Activated T-cell treated with anti-CD3 and anti-CD28 coated beads for 24 hours (primary cell): ENCODE measurements at regions not wholly inside any gene's neighbourhood (a gene's known extent, or its start where the extent isn't known, plus 50 kb on each side); places are given as distances from the start of the nearest gene placed in this dataset.

ENCODE experiments used
- DNase-seq: peaks from one replicate; pipeline ENCODE4 v3.0.0-alpha.2; 2020; ENCODE audit warnings: low read depth

DNA sequence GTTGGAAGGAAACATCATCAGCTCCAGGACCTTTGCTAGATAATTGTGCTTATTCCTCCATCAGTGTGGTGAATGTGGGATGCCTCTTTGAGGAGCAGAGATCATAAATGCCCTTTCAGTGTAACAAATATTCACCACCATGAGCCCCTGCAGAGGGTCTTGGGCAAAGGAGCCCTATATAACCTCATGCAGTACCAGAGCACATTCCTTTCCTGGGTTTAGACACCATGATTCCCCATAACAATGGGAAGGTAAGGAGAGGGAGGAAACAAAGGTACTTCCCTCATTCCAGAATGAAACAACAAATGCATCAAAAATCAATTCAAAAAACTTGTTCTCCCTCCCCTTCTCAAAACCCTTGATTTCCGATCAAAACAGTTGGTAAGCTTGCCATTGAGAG, 103.4 kb upstream of the PROX1 start:
- no peak for DNase-seq

DNA sequence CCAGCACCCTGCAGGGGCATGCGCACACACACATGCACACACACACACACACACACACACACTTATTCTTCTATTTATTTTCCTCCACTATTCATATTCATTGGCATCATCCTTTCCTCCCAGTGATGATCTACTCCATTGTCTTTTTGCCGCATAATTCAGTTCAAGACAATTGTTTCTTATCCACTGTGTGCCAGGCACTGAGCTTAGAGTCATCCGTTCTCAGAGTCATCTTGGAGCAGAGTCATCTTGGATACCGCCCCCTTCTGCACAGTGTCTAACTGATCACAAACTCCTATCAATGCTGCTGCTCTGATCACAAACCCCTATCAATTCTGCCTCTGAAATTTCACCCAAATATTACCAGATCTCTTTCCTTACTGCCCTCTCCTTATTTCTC, 102.8 kb upstream of the PROX1 start:
- no peak for DNase-seq

DNA sequence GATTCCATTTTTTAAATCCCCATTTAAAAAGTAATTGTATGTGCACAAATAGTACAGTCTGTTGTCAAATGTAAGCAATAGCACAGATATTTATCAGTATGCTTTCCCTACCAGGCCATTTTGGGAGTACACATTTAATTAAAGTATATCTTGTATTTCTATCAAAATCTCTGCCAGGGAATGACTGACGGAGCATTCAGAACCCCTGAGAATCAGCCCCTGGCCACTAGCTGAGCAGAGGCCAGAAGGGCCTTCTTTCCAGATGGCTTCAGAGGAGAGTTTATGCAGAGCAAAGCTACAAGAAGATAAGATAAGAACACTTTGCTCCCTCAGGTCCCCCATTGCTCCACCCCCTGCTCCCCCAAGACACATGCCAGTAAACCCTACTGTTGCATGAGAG, 99.9 kb upstream of the PROX1 start:
- DNase-seq: no peak

DNA sequence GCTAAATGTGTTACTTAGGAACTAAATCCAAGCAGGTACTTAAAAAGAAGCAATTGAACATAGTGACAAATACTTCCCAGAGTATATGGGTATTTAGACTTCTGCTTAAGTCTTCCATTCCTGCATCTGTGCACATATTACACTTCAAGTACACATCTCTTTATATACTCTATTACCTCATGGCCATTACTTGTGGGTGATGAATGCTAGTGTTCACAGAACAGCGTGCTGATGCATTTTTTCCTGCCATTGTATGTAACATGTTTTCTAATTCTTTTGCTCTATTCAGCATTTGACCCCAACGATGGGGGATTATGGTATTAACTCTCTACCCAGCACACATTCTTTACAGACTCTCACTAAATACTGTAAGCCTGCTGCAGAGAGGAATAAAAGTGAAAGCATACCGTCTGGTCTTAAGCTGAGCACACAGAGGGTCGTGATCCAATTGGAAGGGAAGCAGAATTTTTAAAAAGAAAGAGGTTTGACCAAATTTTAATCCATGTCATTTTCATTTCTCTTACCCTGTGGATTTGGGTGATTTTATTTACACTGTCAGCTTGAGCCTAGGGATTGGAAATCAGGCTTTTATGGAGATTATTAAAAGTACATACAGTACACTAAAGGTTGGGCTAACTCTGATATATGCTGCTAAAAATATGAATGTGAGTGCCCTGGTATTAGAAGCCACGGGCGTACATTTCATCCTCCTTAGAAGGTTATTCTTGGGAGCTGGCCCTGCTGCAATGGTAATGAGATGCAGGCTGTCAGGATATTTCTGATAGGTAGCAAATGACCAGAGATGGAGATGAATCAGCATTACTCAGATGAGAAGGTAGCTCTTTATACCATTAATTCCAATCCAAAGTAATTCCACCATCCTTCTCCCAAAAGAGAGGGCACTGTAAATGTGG, 95.5 kb upstream of the PROX1 start:
- no peak for DNase-seq

DNA sequence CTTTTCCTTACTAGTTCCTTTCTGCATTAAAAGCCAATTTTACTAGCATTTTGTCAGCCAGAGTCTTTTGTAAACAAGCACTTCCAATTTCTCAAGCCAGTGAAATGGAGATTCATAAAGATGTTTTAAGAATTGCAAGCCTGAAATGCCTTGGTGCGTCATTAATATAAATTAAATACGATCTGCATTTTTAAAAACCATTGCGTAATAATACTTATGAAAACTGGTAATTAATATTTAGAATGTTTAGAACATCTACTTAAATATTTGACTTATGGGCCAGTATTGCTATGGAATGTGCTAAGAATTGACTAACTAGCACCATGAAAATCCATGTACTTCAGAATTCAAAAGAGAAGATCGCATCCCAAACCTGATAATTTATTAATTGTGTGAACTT, 89.1 kb upstream of the PROX1 start:
- DNase-seq: no peak

DNA sequence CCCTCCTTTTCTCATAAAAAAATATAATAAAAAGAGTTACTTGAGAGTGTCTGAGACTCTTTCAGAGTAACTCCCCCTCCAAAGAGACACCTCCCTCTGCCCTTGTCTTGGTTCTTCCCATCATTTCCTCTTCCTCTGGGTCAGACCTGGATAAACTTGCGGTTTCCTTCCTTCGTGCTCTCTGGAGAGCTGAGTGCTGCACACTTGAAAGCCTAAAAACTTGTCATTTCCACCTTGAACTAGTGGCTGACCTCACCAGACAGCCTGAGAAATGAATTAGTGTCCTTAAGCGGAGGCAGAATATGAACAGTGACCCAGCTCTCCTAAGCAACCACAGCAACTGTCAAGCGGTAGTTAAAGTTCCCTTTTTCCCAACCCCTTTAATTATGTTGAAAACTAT, 88.4 kb upstream of the PROX1 start:
- no peak for DNase-seq

DNA sequence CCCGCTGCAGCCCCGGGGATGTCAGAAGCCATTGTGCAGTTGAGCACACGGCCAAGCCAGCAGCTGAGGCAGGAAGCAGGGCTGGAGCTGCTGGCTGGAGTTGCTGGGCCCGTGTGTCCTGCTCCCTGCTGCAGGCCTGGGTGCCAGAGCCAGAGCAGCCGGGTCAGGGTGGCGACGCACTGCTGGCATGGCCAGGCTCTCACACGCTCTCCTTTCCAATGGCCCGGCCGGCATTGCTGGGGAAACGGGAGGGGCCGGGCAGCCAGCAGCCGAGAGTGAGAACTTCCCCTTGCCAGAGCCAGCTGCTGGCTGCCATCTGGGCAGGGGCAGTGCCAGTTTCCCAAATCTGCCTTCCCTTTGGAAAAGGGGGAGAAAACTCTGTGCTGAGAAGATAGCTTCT, 82.4 kb upstream of the PROX1 start:
- DNase-seq: no peak

DNA sequence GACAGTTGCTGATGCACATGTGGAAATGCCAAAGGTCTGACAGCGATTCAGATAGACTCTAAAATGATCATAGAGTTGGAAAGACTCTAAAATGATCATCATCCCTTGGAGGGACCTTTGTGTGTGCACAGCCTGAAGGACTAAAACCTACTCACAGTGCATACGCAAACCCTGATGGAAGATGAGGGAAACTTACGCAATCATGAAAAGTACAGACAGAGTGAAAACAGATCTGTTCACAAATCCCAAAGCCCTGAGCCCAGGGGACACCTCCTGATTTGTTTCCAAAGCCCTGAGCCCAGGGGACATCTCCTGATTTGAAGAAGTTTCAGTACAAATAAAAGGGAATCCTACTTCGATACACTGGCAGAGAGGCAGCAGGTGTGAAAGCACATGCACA, 79.3 kb upstream of the PROX1 start:
- DNase-seq: no peak

DNA sequence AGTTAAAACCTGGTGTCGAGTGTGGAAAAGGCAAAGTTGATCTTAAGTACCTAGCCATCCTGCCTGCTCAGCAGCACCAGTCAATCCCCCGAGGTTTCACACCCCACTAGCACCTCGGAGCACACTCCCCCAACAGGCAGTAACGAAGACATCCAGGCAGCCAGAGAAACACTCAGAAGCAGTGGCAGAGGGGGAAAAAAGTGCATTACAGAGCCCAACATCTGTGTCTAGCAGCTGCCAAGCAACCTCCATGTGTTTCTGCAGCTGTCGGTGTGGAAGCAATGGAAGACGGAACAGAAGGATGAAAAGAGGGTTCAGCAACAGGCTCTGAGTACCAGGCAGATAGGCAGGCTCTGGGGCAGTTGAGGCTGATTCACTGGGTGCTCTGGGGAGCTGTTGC, 73.4 kb upstream of the PROX1 start:
- no peak for DNase-seq

DNA sequence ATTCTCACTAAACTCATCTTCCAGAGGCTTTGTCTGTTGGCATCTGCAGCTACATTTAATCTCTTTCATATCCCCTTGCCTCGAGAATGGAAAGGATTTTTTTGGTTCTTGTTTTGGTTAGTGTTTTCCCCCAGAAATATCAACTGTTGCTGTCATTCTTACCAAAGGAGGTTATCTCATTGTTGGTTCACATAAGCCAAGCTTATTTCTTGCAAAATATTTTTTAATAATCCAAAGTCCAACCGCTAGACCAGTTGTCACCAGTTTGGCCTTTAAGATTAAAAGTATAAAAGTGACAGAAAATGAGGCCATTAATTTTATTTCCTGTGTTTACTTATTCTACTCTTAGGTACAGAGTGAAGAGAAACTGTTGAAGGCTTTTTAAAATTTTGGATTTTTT, 66.5 kb upstream of the PROX1 start:
- no peak for DNase-seq

DNA sequence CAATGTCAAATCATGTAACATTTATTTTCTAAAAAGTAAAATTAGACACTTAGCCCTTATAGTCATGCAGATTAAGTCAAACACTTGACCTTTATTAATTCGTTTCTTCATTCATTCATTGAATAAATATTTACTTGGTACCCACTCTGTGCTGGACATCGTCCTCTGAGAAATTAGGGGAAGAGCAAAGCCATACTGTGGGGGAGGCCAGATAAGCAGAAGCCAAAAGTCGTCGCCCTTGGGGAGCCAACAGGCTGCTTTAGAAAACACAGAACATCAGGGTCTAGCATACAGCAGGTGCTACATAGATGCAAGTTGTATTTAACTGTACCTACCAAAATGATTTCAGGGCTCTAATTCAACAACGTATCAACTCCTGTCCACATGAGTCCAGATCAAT, 66.1 kb upstream of the PROX1 start:
- DNase-seq: no peak

DNA sequence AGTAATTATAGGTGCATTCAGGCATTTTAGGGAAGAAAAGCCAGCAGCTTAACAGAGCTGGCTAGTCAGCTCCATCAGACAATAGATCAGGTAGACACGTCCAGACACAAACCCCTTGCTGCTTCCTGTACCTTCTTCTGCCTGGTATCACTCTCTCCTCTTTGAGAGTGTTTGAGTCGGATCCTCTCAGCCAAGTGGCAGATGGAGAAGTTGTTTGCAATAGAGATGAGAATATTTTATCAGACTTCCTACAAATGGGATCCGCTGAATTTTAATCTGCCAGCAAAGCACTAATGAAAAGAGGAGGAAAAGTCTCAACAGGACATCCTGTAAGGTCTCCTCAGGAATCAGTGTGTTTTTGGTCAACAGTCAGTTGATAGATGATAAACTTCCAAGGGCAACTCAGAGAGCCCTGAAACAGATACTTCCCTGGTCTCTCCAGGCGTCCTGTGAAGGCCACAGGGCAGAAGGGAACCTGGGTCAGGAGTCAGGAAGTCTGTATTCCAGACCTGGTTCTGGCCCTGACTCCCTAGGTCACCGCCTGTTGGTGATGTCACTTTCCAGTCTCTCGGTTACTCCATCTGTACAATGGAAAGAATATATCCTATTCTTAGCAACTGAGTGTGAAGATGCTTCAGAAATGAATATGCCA, 62.1 kb upstream of the PROX1 start:
- no peak for DNase-seq

DNA sequence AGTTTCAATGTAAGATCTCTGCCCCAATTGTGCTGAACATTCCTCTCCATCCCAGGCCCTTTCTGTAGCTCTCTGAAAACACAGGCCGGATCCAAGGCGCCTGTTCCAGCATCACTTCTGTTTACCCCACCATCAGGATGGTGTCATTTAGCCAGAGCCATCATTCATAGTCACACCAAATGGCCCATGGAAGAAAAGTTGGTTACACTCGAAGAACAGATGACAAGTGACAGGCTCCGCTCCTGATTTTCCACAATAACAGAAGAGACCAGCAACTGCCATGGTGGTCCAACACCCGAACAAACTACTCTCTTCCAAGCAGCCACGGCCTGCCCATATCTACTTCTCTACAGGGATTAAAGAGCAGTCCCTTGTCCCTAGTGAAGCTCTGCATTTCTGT, 59.9 kb upstream of the PROX1 start:
- no peak for DNase-seq

DNA sequence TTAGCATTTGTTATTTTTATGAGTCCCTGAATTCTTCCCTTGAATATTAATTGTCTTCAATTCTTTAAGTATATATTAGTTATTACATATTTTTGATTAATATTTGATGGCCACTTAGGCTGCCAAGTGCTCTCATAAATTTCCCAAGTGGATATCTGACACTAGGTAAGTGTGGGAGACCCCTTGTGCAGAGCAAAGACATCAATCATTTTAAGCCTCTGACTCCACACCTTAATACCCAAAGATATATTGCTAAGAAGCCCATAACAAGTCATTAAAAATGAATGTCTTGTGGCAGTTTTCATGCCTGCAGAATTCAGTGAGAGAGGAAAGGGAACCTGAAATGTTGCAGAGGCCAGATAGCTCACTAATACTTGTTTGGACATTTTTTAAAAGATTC, 58.4 kb upstream of the PROX1 start:
- DNase-seq: no peak

DNA sequence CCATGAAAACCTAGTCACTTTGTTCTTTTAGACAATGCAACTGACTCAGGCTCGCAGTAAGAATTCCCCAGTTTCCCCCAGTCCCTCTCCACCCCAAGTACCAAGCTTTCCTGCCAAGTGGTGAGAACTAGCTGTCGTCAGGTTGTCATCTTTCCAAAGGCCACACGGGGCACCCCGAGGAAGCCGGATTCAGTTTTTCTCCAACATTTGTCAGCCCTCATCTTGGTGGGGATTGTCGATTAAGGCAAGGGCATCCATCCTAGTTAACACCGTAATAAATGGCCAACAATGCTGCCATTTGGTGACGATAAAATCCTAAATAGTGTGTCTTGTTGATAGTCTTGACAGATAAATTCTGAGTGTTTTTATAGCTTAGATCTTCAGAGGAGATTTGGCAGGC, 55.9 kb upstream of the PROX1 start:
- no peak for DNase-seq

DNA sequence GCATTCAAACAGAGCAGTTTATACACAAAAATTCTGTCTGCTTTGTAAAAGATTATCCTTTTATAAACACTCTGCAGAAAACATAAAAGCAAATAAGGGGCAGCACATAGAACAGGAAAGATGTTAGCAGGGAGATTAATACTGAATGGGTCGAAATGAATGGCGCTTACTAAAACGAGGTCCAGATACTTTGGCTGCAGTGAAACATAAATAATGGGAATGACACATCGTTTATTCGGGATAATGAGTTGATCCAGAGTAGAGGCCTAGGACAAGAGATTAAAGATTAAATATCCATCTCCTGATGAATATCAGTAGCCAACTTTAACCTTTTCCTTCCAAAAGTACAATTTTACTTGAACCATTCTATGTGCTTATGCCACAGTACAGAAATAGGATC, 54.4 kb upstream of the PROX1 start:
- no peak for DNase-seq

DNA sequence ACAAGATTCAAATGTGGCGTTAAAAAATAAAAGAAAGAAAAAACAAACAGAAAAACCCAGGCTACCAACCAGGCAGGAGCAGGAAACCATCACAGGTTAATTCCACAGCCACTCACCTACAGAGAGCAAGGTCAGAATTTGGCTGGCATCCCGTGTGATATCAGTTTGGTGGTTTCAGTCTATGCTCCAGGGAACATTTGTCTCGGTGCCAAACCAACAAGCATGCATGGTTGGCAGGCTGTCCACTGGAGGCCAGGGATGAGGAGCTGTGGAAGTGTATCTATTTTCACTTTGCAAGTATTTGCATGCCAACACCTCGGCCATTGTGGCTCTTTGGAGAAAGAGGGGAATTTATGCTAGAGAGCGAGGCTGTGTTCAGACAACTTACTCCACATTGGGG, 53.1 kb upstream of the PROX1 start:
- no peak for DNase-seq

DNA sequence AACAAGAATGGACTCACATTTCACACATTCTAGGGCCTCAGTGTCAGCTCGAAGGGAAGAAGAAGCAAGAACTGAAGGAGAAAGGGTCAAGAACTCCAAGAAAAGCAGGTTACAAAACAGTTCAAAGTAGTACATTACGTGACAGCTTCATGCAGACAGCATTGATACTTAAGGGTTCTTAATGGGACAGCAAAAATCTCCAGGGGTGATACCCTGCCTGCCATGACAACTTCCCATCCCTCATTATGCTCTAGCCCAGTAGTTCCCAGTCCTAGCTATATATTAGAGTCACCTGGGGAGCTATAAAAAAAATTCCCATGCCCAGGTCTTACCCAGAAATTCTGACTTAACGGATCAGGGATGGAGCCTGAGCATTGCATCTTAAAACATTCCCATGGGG, 51.2 kb upstream of the PROX1 start:
- no peak for DNase-seq
